ENCODE measurements at regions not wholly inside any gene's neighbourhood (a gene's known extent, or its start where the extent isn't known, plus 50 kb on each side); places are given as distances from the start of the nearest gene placed in this dataset.

DNA sequence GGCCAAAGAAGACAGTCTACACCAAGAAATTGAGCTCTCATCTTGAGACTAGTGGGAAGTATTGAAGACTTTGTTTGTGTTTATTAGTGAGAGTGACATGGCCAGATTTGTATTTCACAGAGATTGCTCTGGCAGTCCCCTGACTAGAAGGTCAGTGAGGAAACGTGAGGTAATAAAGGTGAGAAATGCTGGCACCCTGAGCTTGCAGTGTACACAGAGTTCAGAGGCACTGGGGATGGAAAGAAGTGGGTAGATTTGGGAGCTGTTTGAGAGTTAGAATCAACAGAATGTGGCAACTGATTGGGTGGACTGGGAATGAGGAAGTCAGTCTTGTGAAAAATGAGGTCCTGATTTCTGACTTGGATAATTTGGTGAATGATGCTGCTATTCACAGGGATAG lies 336.9 kb downstream of the SNAPC1 start:
- Histone ChIP-seq H3K9me3 (ENCODE audit: control insufficient read depth, low read depth, low read length) (no peaks in the 10 kb centered on the region), H2BK5ac (ENCODE audit: insufficient read length, low read length) (no peak overlapping the region), H2BK120ac (ENCODE audit: low read depth, low read length, poor library complexity, severe bottlenecking) (no peak overlapping the region), H3K27me3 (ENCODE audit: insufficient read depth, low read length) (no peaks in the 10 kb centered on the region), H2BK20ac (ENCODE audit: low read depth, low read length, poor library complexity, severe bottlenecking) (no peak overlapping the region), H3K9ac (ENCODE audit: extremely low read depth, insufficient read length, low read length) (no peak overlapping the region), H2AFZ (ENCODE audit: low read length) (no peak overlapping the region), H3K14ac (ENCODE audit: insufficient read depth, low read length) (no peak overlapping the region), H2BK12ac (ENCODE audit: insufficient read length, low read depth, low read length) (no peak overlapping the region), H3K4me2 (ENCODE audit: insufficient read depth, insufficient read length, low read length) (no peak overlapping the region), H3K56ac (ENCODE audit: insufficient read length, low read depth, low read length) (no peak overlapping the region), H2AK5ac (ENCODE audit: insufficient read length, low read length) (no peak overlapping the region), H3K79me1 (ENCODE audit: insufficient read depth, low read depth, low read length, poor library complexity, severe bottlenecking) (no peaks in the 10 kb centered on the region), H3T11ph (ENCODE audit: low read length) (no peak overlapping the region), H3K79me2 (ENCODE audit: insufficient read depth, low read length) (no peaks in the 10 kb centered on the region), H3K27ac (ENCODE audit: insufficient read length, low read depth, low read length) (no peak overlapping the region), H4K20me1 (ENCODE audit: control insufficient read depth, insufficient read depth, insufficient read length) (no peaks in the 10 kb centered on the region), H3K23me2 (ENCODE audit: insufficient read length, low read depth, low read length, poor library complexity, severe bottlenecking) (no peaks in the 10 kb centered on the region), H3K18ac (ENCODE audit: insufficient read length, low read depth, low read length) (no peak overlapping the region), H3K4ac (ENCODE audit: low read depth, low read length) (no peak overlapping the region), H3K4me1 (ENCODE audit: insufficient read depth, low read length) (no peaks in the 10 kb centered on the region), H2BK15ac (ENCODE audit: low read depth, low read length) (no peak overlapping the region), H4K91ac (ENCODE audit: insufficient read length, low read depth, low read length) (no peak overlapping the region), H4K5ac (ENCODE audit: insufficient read length, low read depth, low read length) (no peak overlapping the region), H4K8ac (replicated peaks; ENCODE audit: insufficient read length, low read depth, low read length) (no peak overlapping the region), H3K23ac (ENCODE audit: insufficient read length, low read depth, low read length) (no peak overlapping the region)
- Mint-ChIP-seq H3K36me3 (ENCODE audit: insufficient read depth in 1 of 3, low read depth in 3 of 3) (peaks cover 0 to 4% (median 0%) of the 10 kb centered on the region in 3 experiments; a peak in 1 of 7 replicates), H3K9me3 (no peaks in the 10 kb centered on the region; a peak in 1 of 5 replicates), H3K27me3 (ENCODE audit: low read depth) (no peaks in the 10 kb centered on the region; the same call in 1 of the 2 replicates), H3K27ac (no peak overlapping the region), H3K4me1 (no peaks in the 10 kb centered on the region), H3K4me3 (no peak overlapping the region)
- DNase-seq, result no peak
- TF ChIP-seq, protein P1, sequence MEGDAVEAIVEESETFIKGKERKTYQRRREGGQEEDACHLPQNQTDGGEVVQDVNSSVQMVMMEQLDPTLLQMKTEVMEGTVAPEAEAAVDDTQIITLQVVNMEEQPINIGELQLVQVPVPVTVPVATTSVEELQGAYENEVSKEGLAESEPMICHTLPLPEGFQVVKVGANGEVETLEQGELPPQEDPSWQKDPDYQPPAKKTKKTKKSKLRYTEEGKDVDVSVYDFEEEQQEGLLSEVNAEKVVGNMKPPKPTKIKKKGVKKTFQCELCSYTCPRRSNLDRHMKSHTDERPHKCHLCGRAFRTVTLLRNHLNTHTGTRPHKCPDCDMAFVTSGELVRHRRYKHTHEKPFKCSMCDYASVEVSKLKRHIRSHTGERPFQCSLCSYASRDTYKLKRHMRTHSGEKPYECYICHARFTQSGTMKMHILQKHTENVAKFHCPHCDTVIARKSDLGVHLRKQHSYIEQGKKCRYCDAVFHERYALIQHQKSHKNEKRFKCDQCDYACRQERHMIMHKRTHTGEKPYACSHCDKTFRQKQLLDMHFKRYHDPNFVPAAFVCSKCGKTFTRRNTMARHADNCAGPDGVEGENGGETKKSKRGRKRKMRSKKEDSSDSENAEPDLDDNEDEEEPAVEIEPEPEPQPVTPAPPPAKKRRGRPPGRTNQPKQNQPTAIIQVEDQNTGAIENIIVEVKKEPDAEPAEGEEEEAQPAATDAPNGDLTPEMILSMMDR (conservative IDR thresholded peaks at IDR 0.05), result no peak
- WGBS (ENCODE audit: extremely low coverage, insufficient read length, low lambda C conversion rate), result no CpG with 5 or more reads among the region's 1 CpG

All from H9 (cell line).